ENCODE measurements at regions not wholly inside any gene's neighbourhood (a gene's known extent, or its start where the extent isn't known, plus 50 kb on each side); places are given as distances from the start of the nearest gene placed in this dataset.

DNA sequence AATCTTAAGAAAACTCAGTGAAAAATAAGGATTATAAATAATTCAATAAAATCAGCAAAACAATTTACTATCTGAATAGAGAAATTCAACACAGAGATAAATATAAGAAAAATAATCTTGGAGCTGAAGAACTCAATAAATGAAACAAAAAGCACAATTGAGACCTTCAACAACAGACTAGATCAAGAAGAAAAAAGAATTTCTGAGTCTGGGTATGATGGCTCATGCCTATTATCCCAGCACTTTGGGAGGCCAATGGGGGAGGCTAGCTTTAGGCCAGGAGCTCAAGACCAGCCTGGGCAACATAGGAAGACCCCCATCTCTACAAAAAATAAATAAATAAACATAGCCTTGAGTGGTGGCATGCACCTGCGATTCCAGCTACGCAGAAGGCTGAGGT, 1295.7 kb upstream of the NRXN1 start:
- Mint-ChIP-seq H3K9me3 (peaks cover 2% of the 10 kb centered on the region; the same call in 2 of the 3 replicates), H3K4me1 (no peaks in the 10 kb centered on the region; the same call in 2 of the 3 replicates), H3K27ac (no peak overlapping the region), H3K27me3 (ENCODE audit: insufficient read depth, low read depth, poor library complexity) (no peaks in the 10 kb centered on the region), H3K4me3 (no peak overlapping the region), H3K36me3 (ENCODE audit: low read depth) (no peaks in the 10 kb centered on the region)
- no peak for ATAC-seq
- Histone ChIP-seq H3K4me2 (no peak overlapping the region), H3K27ac (ENCODE audit: low read depth) (no peak overlapping the region), H3K36me3 (ENCODE audit: insufficient read depth) (no peaks in the 10 kb centered on the region), H3K9me2 (ENCODE audit: insufficient read depth) (no peaks in the 10 kb centered on the region), H3F3A (replicated peaks; ENCODE audit: low read depth) (no peaks in the 10 kb centered on the region), H4K20me1 (replicated peaks; ENCODE audit: insufficient read depth) (no peaks in the 10 kb centered on the region), H3K27me3 (ENCODE audit: insufficient read depth) (no peaks in the 10 kb centered on the region), H3K79me2 (replicated peaks; ENCODE audit: insufficient read depth) (no peaks in the 10 kb centered on the region), H3K4me1 (ENCODE audit: insufficient read depth) (no peaks in the 10 kb centered on the region), H3K4me3 (no peak overlapping the region), H2AFZ (no peak overlapping the region)
- TF ChIP-seq CTCF (conservative IDR thresholded peaks at IDR 0.05; ENCODE audit: low read depth in 2 of 2) (no peak), ZNF114 (CRISPR knock-in tag; IDR thresholded peaks at IDR 0.05) (no peak)
- TF ChIP-seq, protein P1, sequence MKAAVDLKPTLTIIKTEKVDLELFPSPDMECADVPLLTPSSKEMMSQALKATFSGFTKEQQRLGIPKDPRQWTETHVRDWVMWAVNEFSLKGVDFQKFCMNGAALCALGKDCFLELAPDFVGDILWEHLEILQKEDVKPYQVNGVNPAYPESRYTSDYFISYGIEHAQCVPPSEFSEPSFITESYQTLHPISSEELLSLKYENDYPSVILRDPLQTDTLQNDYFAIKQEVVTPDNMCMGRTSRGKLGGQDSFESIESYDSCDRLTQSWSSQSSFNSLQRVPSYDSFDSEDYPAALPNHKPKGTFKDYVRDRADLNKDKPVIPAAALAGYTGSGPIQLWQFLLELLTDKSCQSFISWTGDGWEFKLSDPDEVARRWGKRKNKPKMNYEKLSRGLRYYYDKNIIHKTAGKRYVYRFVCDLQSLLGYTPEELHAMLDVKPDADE (IDR thresholded peaks at IDR 0.05), result no peak
- no peak for DNase-seq (ENCODE audit: low spot score)

DNA sequence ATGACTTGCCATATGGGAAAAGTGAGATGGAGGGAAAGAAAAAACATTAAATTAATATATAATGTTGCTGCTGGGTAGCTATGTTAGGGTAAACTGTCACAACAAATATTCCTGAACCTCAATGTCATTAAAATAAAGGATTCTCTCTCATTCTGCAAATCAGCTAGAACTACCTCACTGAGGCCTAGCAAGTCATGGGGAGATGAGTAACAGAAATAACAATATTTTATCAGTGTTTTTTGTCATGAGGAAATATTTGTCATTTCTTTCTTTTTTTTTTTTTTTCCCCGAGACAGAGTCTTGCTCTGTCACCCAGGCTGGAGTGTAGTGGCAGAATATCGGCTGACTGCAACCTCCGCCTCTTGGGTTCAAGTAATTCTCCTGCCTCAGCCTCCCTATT, 1282.3 kb upstream of the NRXN1 start:
- no peak overlapping the region for H3K27ac Mint-ChIP-seq
- Histone ChIP-seq H4K20me1 (replicated peaks; ENCODE audit: insufficient read depth) (no peaks in the 10 kb centered on the region), H3K4me3 (no peak overlapping the region), H3K27ac (ENCODE audit: low read depth) (no peak overlapping the region), H3F3A (replicated peaks; ENCODE audit: low read depth) (no peaks in the 10 kb centered on the region), H3K4me1 (ENCODE audit: insufficient read depth) (peaks cover 17% of the 10 kb centered on the region), H3K4me2 (no peak overlapping the region), H3K36me3 (ENCODE audit: insufficient read depth) (no peaks in the 10 kb centered on the region), H3K79me2 (replicated peaks; ENCODE audit: insufficient read depth) (no peaks in the 10 kb centered on the region), H3K9me2 (ENCODE audit: insufficient read depth) (no peaks in the 10 kb centered on the region), H2AFZ (no peak overlapping the region), H3K27me3 (ENCODE audit: insufficient read depth) (no peaks in the 10 kb centered on the region)
- H3K4me3 Mint-ChIP-seq, result no peak overlapping the region
- H3K4me1 Mint-ChIP-seq, result peaks cover 9% of the 10 kb centered on the region
- H3K27me3 Mint-ChIP-seq (ENCODE audit: insufficient read depth, low read depth, poor library complexity), result no peaks in the 10 kb centered on the region
- H3K9me3 Mint-ChIP-seq, result no peaks in the 10 kb centered on the region
- ATAC-seq (no peak), DNase-seq (ENCODE audit: low spot score) (no peak)
- TF ChIP-seq JUNB (IDR thresholded peaks at IDR 0.05; ENCODE audit: unreplicated experiment) (no peak), CREB1 (CRISPR knock-in tag; IDR thresholded peaks at IDR 0.05; ENCODE audit: low read depth) (no peak), EZH2phosphoT487 (IDR thresholded peaks at IDR 0.05; ENCODE audit: unreplicated experiment) (no peak), CTCF (conservative IDR thresholded peaks at IDR 0.05; ENCODE audit: low read depth in 2 of 2) (no peak)
- H3K36me3 Mint-ChIP-seq (ENCODE audit: low read depth), result no peaks in the 10 kb centered on the region

Data from GM23338 (cell line).